GM23338 (cell line): ENCODE measurements at regions not wholly inside any gene's neighbourhood (a gene's known extent, or its start where the extent isn't known, plus 50 kb on each side); places are given as distances from the start of the nearest gene placed in this dataset.

Experiments
- ATAC-seq: fragments of 200-7000 bp; cut with Tn5 transposase; 3 replicates; pipeline ENCODE4 v1.9.1; 2020
- DNase-seq: peaks from one replicate; pipeline ENCODE4 v3.0.0-alpha.2; 2015; ENCODE audit warnings: low spot score
- H2AFZ ChIP-seq: fragments of 200-600 bp; sonication (generic); 2 replicates; pipeline ENCODE4 v1.8.0; 2016; ENCODE audit warnings: antibody characterized with exemption, mild to moderate bottlenecking, moderate library complexity
- H3F3A ChIP-seq: fragments of 200-600 bp; sonication (generic); replicated peaks from 2 replicates; pipeline ENCODE4 v1.8.0; 2017; ENCODE audit warnings: antibody characterized with exemption, mixed run types, low read depth
- H3K27ac ChIP-seq: fragments of 200-600 bp; sonication (generic); 2 replicates; pipeline ENCODE4 v1.6.1; 2016; ENCODE audit warnings: low read depth
- H3K27me3 ChIP-seq: fragments of 200-600 bp; sonication (generic); 2 replicates; pipeline ENCODE4 v1.8.0; 2016; ENCODE audit warnings: mild to moderate bottlenecking, mixed run types, moderate library complexity; ENCODE audit not compliant: insufficient read depth
- H3K36me3 ChIP-seq: fragments of 200-600 bp; sonication (generic); 2 replicates; pipeline ENCODE4 v1.8.0; 2016; ENCODE audit warnings: mild to moderate bottlenecking; ENCODE audit not compliant: insufficient read depth
- H3K4me1 ChIP-seq: fragments of 200-600 bp; sonication (generic); 2 replicates; pipeline ENCODE4 v1.8.0; 2016; ENCODE audit warnings: mild to moderate bottlenecking, moderate library complexity; ENCODE audit not compliant: insufficient read depth
- H3K4me2 ChIP-seq: fragments of 200-600 bp; sonication (generic); 2 replicates; pipeline ENCODE4 v1.7.1; 2017; ENCODE audit warnings: mixed run types
- H3K4me3 ChIP-seq: fragments of 200-600 bp; sonication (generic); 2 replicates; pipeline ENCODE4 v1.6.1; 2016; ENCODE audit warnings: mixed run types
- H3K79me2 ChIP-seq: fragments of 200-600 bp; sonication (generic); replicated peaks from 2 replicates; pipeline ENCODE4 v1.8.0; 2017; ENCODE audit warnings: mild to moderate bottlenecking; ENCODE audit not compliant: insufficient read depth
- H3K9me2 ChIP-seq: fragments of 200-600 bp; sonication (generic); 2 replicates; pipeline ENCODE4 v1.8.0; 2017; ENCODE audit not compliant: insufficient read depth
- H4K20me1 ChIP-seq: fragments of 200-600 bp; sonication (generic); replicated peaks from 2 replicates; pipeline ENCODE4 v1.8.0; 2017; ENCODE audit warnings: mild to moderate bottlenecking; ENCODE audit not compliant: insufficient read depth
- H3K27ac Mint-ChIP-seq: 2 replicates; pipeline ENCODE4 v1.8.0; 2020; ENCODE audit warnings: inconsistent platforms, mild to moderate bottlenecking, moderate library complexity, mixed read lengths
- H3K27me3 Mint-ChIP-seq: 3 replicates; pipeline ENCODE4 v1.8.0; 2022; ENCODE audit warnings: low read depth, mild to moderate bottlenecking, moderate library complexity, mixed read lengths, inconsistent platforms; ENCODE audit not compliant: insufficient read depth, poor library complexity
- H3K36me3 Mint-ChIP-seq: 3 replicates; pipeline ENCODE4 v1.8.0; 2021; ENCODE audit warnings: low read depth, mild to moderate bottlenecking, inconsistent platforms, moderate library complexity, mixed read lengths
- H3K4me1 Mint-ChIP-seq: 3 replicates; pipeline ENCODE4 v1.8.0; 2020; ENCODE audit warnings: mild to moderate bottlenecking, inconsistent platforms, mixed read lengths
- H3K4me3 Mint-ChIP-seq: 3 replicates; pipeline ENCODE4 v1.8.0; 2021; ENCODE audit warnings: moderate library complexity, mild to moderate bottlenecking, inconsistent platforms, mixed read lengths
- H3K9me3 Mint-ChIP-seq: 3 replicates; pipeline ENCODE4 v1.8.0; 2020; ENCODE audit warnings: moderate library complexity, mild to moderate bottlenecking, inconsistent platforms, mixed read lengths
- EZH2 ChIP-seq: fragments of 200-600 bp; sonication (generic); IDR thresholded peaks from one replicate; pipeline ENCODE4 v1.8.0; 2017; ENCODE audit warnings: antibody characterized with exemption, mild to moderate bottlenecking, low read depth; ENCODE audit not compliant: unreplicated experiment
- EZH2phosphoT487 ChIP-seq: fragments of 200-600 bp; sonication (generic); IDR thresholded peaks from one replicate; pipeline ENCODE4 v1.8.1; 2018; ENCODE audit warnings: antibody characterized with exemption; ENCODE audit not compliant: unreplicated experiment
- JUNB ChIP-seq: IDR thresholded peaks from one replicate; pipeline ENCODE4 v1.6.1; 2016; ENCODE audit warnings: antibody characterized with exemption; ENCODE audit not compliant: unreplicated experiment
- NANOG ChIP-seq: IDR thresholded peaks from 2 replicates; pipeline ENCODE4 v1.6.1; 2016; ENCODE audit warnings: antibody characterized with exemption, borderline replicate concordance
- POLR2AphosphoS5 ChIP-seq: IDR thresholded peaks from 2 replicates; pipeline ENCODE4 v1.6.1; 2016; ENCODE audit warnings: antibody characterized with exemption, low read depth
- STAT1 ChIP-seq: IDR thresholded peaks from one replicate; pipeline ENCODE4 v1.6.1; 2016; ENCODE audit warnings: antibody characterized with exemption; ENCODE audit not compliant: unreplicated experiment
- ZNF114 ChIP-seq: fragments of 250-450 bp; sonication (Bioruptor Pico); IDR thresholded peaks from 2 replicates; pipeline ENCODE4 v1.5.0; 2020; ENCODE audit warnings: mild to moderate bottlenecking, moderate library complexity
- ZNF331 ChIP-seq: fragments of 250-450 bp; sonication (Bioruptor Pico); IDR thresholded peaks from 2 replicates; pipeline ENCODE4 v1.5.0; 2020; ENCODE audit warnings: low read depth, mild to moderate bottlenecking, moderate library complexity
- TF ChIP-seq, protein P1 (sequence below), 2 experiments: fragments of 200-600 bp in 1 of 2; sonication (generic) in 1 of 2; conservative IDR thresholded peaks; 2 replicates each; pipeline versions ENCODE4 v1.5.1 to v1.6.1; 2016 to 2017; ENCODE audit warnings: antibody characterized with exemption in 2 of 2, low read depth in 2 of 2, mild to moderate bottlenecking in 2 of 2, moderate library complexity in 1 of 2
- TF ChIP-seq, protein P2 (sequence below): IDR thresholded peaks from 2 replicates; pipeline ENCODE4 v1.6.1; 2016; ENCODE audit warnings: antibody characterized with exemption
- TF ChIP-seq, protein P3 (sequence below): IDR thresholded peaks from one replicate; pipeline ENCODE4 v1.6.1; 2018; ENCODE audit warnings: antibody characterized with exemption; ENCODE audit not compliant: unreplicated experiment

DNA sequence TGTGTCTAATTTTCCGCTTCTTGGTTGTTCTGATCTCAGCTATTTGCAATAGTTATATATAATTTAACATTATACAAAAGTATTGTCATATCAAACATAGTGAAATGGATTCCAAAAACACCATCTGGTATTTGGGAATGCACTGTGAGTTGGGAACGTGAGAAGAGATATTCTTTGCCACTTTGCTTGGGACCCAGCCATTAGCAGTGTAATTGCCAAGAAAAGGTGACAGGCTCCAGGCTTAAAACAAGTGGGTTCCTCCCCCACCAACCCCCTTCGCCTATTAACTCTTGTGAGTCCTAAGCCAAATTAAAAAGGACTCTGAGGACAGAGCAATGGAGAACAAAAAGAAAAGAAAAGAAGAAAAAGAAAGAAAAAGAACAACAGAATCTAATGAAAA, 186.7 kb upstream of the NFIA start (continued):
- TF ChIP-seq, protein P1, sequence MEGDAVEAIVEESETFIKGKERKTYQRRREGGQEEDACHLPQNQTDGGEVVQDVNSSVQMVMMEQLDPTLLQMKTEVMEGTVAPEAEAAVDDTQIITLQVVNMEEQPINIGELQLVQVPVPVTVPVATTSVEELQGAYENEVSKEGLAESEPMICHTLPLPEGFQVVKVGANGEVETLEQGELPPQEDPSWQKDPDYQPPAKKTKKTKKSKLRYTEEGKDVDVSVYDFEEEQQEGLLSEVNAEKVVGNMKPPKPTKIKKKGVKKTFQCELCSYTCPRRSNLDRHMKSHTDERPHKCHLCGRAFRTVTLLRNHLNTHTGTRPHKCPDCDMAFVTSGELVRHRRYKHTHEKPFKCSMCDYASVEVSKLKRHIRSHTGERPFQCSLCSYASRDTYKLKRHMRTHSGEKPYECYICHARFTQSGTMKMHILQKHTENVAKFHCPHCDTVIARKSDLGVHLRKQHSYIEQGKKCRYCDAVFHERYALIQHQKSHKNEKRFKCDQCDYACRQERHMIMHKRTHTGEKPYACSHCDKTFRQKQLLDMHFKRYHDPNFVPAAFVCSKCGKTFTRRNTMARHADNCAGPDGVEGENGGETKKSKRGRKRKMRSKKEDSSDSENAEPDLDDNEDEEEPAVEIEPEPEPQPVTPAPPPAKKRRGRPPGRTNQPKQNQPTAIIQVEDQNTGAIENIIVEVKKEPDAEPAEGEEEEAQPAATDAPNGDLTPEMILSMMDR (conservative IDR thresholded peaks at IDR 0.05; ENCODE audit: low read depth in 2 of 2), result no peak
- TF ChIP-seq, protein P2, sequence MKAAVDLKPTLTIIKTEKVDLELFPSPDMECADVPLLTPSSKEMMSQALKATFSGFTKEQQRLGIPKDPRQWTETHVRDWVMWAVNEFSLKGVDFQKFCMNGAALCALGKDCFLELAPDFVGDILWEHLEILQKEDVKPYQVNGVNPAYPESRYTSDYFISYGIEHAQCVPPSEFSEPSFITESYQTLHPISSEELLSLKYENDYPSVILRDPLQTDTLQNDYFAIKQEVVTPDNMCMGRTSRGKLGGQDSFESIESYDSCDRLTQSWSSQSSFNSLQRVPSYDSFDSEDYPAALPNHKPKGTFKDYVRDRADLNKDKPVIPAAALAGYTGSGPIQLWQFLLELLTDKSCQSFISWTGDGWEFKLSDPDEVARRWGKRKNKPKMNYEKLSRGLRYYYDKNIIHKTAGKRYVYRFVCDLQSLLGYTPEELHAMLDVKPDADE, result no peak

DNA sequence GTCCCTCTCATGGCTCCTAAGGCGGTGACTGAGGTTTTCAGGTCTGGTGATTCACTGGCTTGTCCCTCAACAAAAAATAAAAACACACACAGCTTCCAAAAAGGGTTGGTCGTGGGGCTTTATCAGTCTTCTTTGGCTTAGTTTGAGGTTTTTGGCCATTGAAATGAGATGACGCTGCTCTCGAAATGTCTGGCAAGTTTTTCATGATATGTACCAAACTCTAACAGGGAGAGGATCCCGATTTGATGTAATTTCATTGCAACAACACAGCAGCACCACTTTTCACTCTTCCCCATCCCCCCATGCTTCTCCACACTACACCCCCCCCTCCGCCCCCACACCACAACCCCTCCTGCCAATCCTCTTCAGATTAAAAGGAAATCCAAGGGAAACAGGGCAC, 187.1 kb upstream of the NFIA start:
- H3K9me3 Mint-ChIP-seq, result no peaks in the 10 kb centered on the region; the same call in 2 of the 3 replicates
- H3K36me3 Mint-ChIP-seq, result no peaks in the 10 kb centered on the region
- Histone ChIP-seq H3F3A (no peaks in the 10 kb centered on the region), H3K4me1 (peaks cover 47% of the 10 kb centered on the region), H3K27ac (no peak overlapping the region), H3K4me3 (no peak overlapping the region), H3K79me2 (no peaks in the 10 kb centered on the region), H3K36me3 (no peaks in the 10 kb centered on the region), H2AFZ (peak overlapping the region; percentile 25; the same call in 1 of the 2 replicates), H3K4me2 (no peak overlapping the region), H4K20me1 (no peaks in the 10 kb centered on the region), H3K27me3 (no peaks in the 10 kb centered on the region), H3K9me2 (no peaks in the 10 kb centered on the region)
- no peak overlapping the region for H3K4me3 Mint-ChIP-seq
- DNase-seq, result no peak
- ATAC-seq, result no peak
- peaks cover 3% of the 10 kb centered on the region for H3K27me3 Mint-ChIP-seq
- peaks cover 47% of the 10 kb centered on the region for H3K4me1 Mint-ChIP-seq
- H3K27ac Mint-ChIP-seq, result 0 out of 2 replicates have a peak overlapping the region, but pooled peaks have one; percentile 15
- TF ChIP-seq NANOG (no peak), EZH2 (no peak), JUNB (no peak), ZNF114 (CRISPR knock-in tag) (no peak), POLR2AphosphoS5 (no peak), STAT1 (no peak), EZH2phosphoT487 (no peak), ZNF331 (CRISPR knock-in tag) (no peak)
- TF ChIP-seq, protein P3, sequence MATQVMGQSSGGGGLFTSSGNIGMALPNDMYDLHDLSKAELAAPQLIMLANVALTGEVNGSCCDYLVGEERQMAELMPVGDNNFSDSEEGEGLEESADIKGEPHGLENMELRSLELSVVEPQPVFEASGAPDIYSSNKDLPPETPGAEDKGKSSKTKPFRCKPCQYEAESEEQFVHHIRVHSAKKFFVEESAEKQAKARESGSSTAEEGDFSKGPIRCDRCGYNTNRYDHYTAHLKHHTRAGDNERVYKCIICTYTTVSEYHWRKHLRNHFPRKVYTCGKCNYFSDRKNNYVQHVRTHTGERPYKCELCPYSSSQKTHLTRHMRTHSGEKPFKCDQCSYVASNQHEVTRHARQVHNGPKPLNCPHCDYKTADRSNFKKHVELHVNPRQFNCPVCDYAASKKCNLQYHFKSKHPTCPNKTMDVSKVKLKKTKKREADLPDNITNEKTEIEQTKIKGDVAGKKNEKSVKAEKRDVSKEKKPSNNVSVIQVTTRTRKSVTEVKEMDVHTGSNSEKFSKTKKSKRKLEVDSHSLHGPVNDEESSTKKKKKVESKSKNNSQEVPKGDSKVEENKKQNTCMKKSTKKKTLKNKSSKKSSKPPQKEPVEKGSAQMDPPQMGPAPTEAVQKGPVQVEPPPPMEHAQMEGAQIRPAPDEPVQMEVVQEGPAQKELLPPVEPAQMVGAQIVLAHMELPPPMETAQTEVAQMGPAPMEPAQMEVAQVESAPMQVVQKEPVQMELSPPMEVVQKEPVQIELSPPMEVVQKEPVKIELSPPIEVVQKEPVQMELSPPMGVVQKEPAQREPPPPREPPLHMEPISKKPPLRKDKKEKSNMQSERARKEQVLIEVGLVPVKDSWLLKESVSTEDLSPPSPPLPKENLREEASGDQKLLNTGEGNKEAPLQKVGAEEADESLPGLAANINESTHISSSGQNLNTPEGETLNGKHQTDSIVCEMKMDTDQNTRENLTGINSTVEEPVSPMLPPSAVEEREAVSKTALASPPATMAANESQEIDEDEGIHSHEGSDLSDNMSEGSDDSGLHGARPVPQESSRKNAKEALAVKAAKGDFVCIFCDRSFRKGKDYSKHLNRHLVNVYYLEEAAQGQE, result no peak
- TF ChIP-seq, protein P2, result no peak
- TF ChIP-seq, protein P1 (conservative IDR thresholded peaks at IDR 0.05; ENCODE audit: low read depth in 2 of 2), result no peak
